ENCODE measurements at regions not wholly inside any gene's neighbourhood (a gene's known extent, or its start where the extent isn't known, plus 50 kb on each side); places are given as distances from the start of the nearest gene placed in this dataset.
A peak's percentile ranks its signal among the peaks of the same experiment; 100 is the strongest.
"Not testable (repeated sequence)": the region's sequence is repeated elsewhere in the genome, so short reads cannot be mapped to it uniquely, and the experiment has no call there.

- no peak for ATAC-seq
- H3K36me3 Mint-ChIP-seq (ENCODE audit: low read depth) = no peaks in the 10 kb centered on the region
Observed at GRCh38 chr7:118836933-118837332, 612.4 kb downstream of the ANKRD7 start.

GRCh38 chr7:118839515-118839914 is 615.0 kb downstream of the ANKRD7 start:
- H3K27me3 Mint-ChIP-seq = no peaks in the 10 kb centered on the region

More at GRCh38 chr7:118836933-118837332, 612.4 kb downstream of the ANKRD7 start:
- no peak overlapping the region for H3K27ac Mint-ChIP-seq
- no peaks in the 10 kb centered on the region for H3K4me1 Mint-ChIP-seq
- no peaks in the 10 kb centered on the region for H3K27me3 Mint-ChIP-seq
- H3K4me3 Mint-ChIP-seq = no peak overlapping the region
- no peaks in the 10 kb centered on the region for H3K9me3 ChIP-seq (ENCODE audit: control insufficient read depth, low read length, poor library complexity, severe bottlenecking)
- no peak for DNase-seq

GRCh38 chr7:118843456-118843855 is 619.0 kb downstream of the ANKRD7 start:
- no peaks in the 10 kb centered on the region for H3K9me3 ChIP-seq (ENCODE audit: control insufficient read depth, low read length, poor library complexity, severe bottlenecking)
- DNase-seq (no peak), ATAC-seq (no peak)
- H3K27ac Mint-ChIP-seq = no peak overlapping the region
- H3K36me3 Mint-ChIP-seq (ENCODE audit: low read depth) = no peaks in the 10 kb centered on the region
- H3K4me3 Mint-ChIP-seq = no peak overlapping the region
- no peaks in the 10 kb centered on the region for H3K27me3 Mint-ChIP-seq
- H3K4me1 Mint-ChIP-seq = no peaks in the 10 kb centered on the region

More at GRCh38 chr7:118839515-118839914, 615.0 kb downstream of the ANKRD7 start:
- ATAC-seq (no peak), DNase-seq (no peak)
- H3K36me3 Mint-ChIP-seq (ENCODE audit: low read depth) = no peaks in the 10 kb centered on the region
- no peaks in the 10 kb centered on the region for H3K4me1 Mint-ChIP-seq
- H3K27ac Mint-ChIP-seq = no peak overlapping the region
- H3K4me3 Mint-ChIP-seq = no peak overlapping the region
- H3K9me3 ChIP-seq (ENCODE audit: control insufficient read depth, low read length, poor library complexity, severe bottlenecking) = no peaks in the 10 kb centered on the region

GRCh38 chr7:118844748-118845147 is 620.2 kb downstream of the ANKRD7 start:
- Mint-ChIP-seq H3K36me3 (ENCODE audit: low read depth) (no peaks in the 10 kb centered on the region), H3K27ac (no peak overlapping the region), H3K4me1 (no peaks in the 10 kb centered on the region), H3K4me3 (no peak overlapping the region), H3K27me3 (no peaks in the 10 kb centered on the region)
- DNase-seq (no peak), ATAC-seq (no peak)
- H3K9me3 ChIP-seq (ENCODE audit: control insufficient read depth, low read length, poor library complexity, severe bottlenecking) = no peaks in the 10 kb centered on the region

GRCh38 chr7:118845791-118846190 is 621.3 kb downstream of the ANKRD7 start:
- Mint-ChIP-seq H3K4me1 (no peaks in the 10 kb centered on the region), H3K36me3 (ENCODE audit: low read depth) (no peaks in the 10 kb centered on the region), H3K27me3 (no peaks in the 10 kb centered on the region), H3K27ac (no peak overlapping the region), H3K4me3 (no peak overlapping the region)
- ATAC-seq (no peak), DNase-seq (no peak)
- no peaks in the 10 kb centered on the region for H3K9me3 ChIP-seq (ENCODE audit: control insufficient read depth, low read length, poor library complexity, severe bottlenecking)

GRCh38 chr7:118846977-118847376 is 622.5 kb downstream of the ANKRD7 start:
- H3K36me3 Mint-ChIP-seq (ENCODE audit: low read depth) = no peaks in the 10 kb centered on the region
- no peak overlapping the region for H3K27ac Mint-ChIP-seq
- no peaks in the 10 kb centered on the region for H3K9me3 ChIP-seq (ENCODE audit: control insufficient read depth, low read length, poor library complexity, severe bottlenecking)
- ATAC-seq (no peak), DNase-seq (no peak)
- no peak overlapping the region for H3K4me3 Mint-ChIP-seq
- H3K4me1 Mint-ChIP-seq = no peaks in the 10 kb centered on the region
- no peaks in the 10 kb centered on the region for H3K27me3 Mint-ChIP-seq

GRCh38 chr7:118855290-118855689 is 630.8 kb downstream of the ANKRD7 start:
- no peak overlapping the region for H3K4me3 Mint-ChIP-seq
- no peaks in the 10 kb centered on the region for H3K9me3 ChIP-seq (ENCODE audit: control insufficient read depth, low read length, poor library complexity, severe bottlenecking)
- no peak for DNase-seq
- H3K27me3 Mint-ChIP-seq = no peaks in the 10 kb centered on the region
- no peak overlapping the region for H3K27ac Mint-ChIP-seq
- H3K4me1 Mint-ChIP-seq = no peaks in the 10 kb centered on the region
- no peak for ATAC-seq
- H3K36me3 Mint-ChIP-seq (ENCODE audit: low read depth) = no peaks in the 10 kb centered on the region

- no peak overlapping the region for H3K27ac Mint-ChIP-seq
- H3K4me3 Mint-ChIP-seq = no peak overlapping the region
- H3K36me3 Mint-ChIP-seq (ENCODE audit: low read depth) = no peaks in the 10 kb centered on the region
- no peak for ATAC-seq
- peak in 1 of 3 donors; percentile 7 for DNase-seq
- no peaks in the 10 kb centered on the region for H3K27me3 Mint-ChIP-seq
- no peaks in the 10 kb centered on the region for H3K9me3 ChIP-seq (ENCODE audit: control insufficient read depth, low read length, poor library complexity, severe bottlenecking)
- H3K4me1 Mint-ChIP-seq = no peaks in the 10 kb centered on the region
Observed at GRCh38 chr7:118858651-118859149, 634.2 kb downstream of the ANKRD7 start.

GRCh38 chr7:118861581-118861980 is 637.1 kb downstream of the ANKRD7 start:
- H3K9me3 ChIP-seq (ENCODE audit: control insufficient read depth, low read length, poor library complexity, severe bottlenecking) = no peaks in the 10 kb centered on the region
- no peak overlapping the region for H3K4me3 Mint-ChIP-seq
- no peaks in the 10 kb centered on the region for H3K4me1 Mint-ChIP-seq
- no peaks in the 10 kb centered on the region for H3K27me3 Mint-ChIP-seq
- H3K36me3 Mint-ChIP-seq (ENCODE audit: low read depth) = no peaks in the 10 kb centered on the region
- ATAC-seq (no peak), DNase-seq (no peak)
- no peak overlapping the region for H3K27ac Mint-ChIP-seq

- Mint-ChIP-seq H3K36me3 (ENCODE audit: low read depth) (no peaks in the 10 kb centered on the region), H3K27me3 (no peaks in the 10 kb centered on the region), H3K4me1 (no peaks in the 10 kb centered on the region), H3K27ac (no peak overlapping the region), H3K4me3 (no peak overlapping the region)
- no peaks in the 10 kb centered on the region for H3K9me3 ChIP-seq (ENCODE audit: control insufficient read depth, low read length, poor library complexity, severe bottlenecking)
- DNase-seq (no peak), ATAC-seq (no peak)
Observed at GRCh38 chr7:118862740-118863139, 638.2 kb downstream of the ANKRD7 start.

GRCh38 chr7:118863966-118864365 is 639.5 kb downstream of the ANKRD7 start:
- H3K36me3 Mint-ChIP-seq (ENCODE audit: low read depth) = no peaks in the 10 kb centered on the region

GRCh38 chr7:118867860-118868259 is 643.4 kb downstream of the ANKRD7 start:
- no peaks in the 10 kb centered on the region for H3K9me3 ChIP-seq (ENCODE audit: control insufficient read depth, low read length, poor library complexity, severe bottlenecking)
- DNase-seq (no peak), ATAC-seq (no peak)
- Mint-ChIP-seq H3K4me3 (no peak overlapping the region), H3K27ac (no peak overlapping the region), H3K27me3 (no peaks in the 10 kb centered on the region), H3K36me3 (ENCODE audit: low read depth) (no peaks in the 10 kb centered on the region), H3K4me1 (no peaks in the 10 kb centered on the region)

More at GRCh38 chr7:118863966-118864365, 639.5 kb downstream of the ANKRD7 start:
- H3K9me3 ChIP-seq (ENCODE audit: control insufficient read depth, low read length, poor library complexity, severe bottlenecking) = no peaks in the 10 kb centered on the region
- ATAC-seq (no peak), DNase-seq (no peak)
- no peaks in the 10 kb centered on the region for H3K4me1 Mint-ChIP-seq
- no peaks in the 10 kb centered on the region for H3K27me3 Mint-ChIP-seq
- H3K4me3 Mint-ChIP-seq = no peak overlapping the region
- no peak overlapping the region for H3K27ac Mint-ChIP-seq

- not testable (repeated sequence) for ATAC-seq; H3K36me3 Mint-ChIP-seq (ENCODE audit: low read depth); H3K27me3 Mint-ChIP-seq; H3K4me3 Mint-ChIP-seq; H3K27ac Mint-ChIP-seq; H3K4me1 Mint-ChIP-seq; H3K9me3 ChIP-seq (ENCODE audit: control insufficient read depth, low read length, poor library complexity, severe bottlenecking); DNase-seq
Observed at GRCh38 chr7:118869141-118869540, 644.6 kb downstream of the ANKRD7 start.

GRCh38 chr7:118870187-118870586 is 645.7 kb downstream of the ANKRD7 start:
- no peaks in the 10 kb centered on the region for H3K9me3 ChIP-seq (ENCODE audit: control insufficient read depth, low read length, poor library complexity, severe bottlenecking)
- no peak for ATAC-seq
- Mint-ChIP-seq H3K4me3 (no peak overlapping the region), H3K36me3 (ENCODE audit: low read depth) (no peaks in the 10 kb centered on the region), H3K27me3 (no peaks in the 10 kb centered on the region), H3K4me1 (no peaks in the 10 kb centered on the region), H3K27ac (no peak overlapping the region)
- DNase-seq = no peak

Data from T-helper 17 cell (primary cell).